Hepatocyte (in vitro differentiated cells): ENCODE measurements at regions not wholly inside any gene's neighbourhood (a gene's known extent, or its start where the extent isn't known, plus 50 kb on each side); places are given as distances from the start of the nearest gene placed in this dataset.

Source experiments
- DNase-seq: peaks from one replicate; pipeline ENCODE4 v3.0.0-alpha.2; 2016; ENCODE audit warnings: low spot score
- H2AFZ ChIP-seq: fragments of 200-600 bp; sonication (generic); 2 replicates; pipeline ENCODE4 v1.6.0; 2016; ENCODE audit warnings: antibody characterized with exemption, mild to moderate bottlenecking
- H3K27ac ChIP-seq: fragments of 200-600 bp; sonication (generic); 2 replicates; pipeline ENCODE4 v1.5.1; 2016; ENCODE audit warnings: mild to moderate bottlenecking
- H3K27me3 ChIP-seq: fragments of 200-600 bp; sonication (generic); 2 replicates; pipeline ENCODE4 v1.6.1; 2016
- H3K36me3 ChIP-seq: fragments of 200-600 bp; sonication (generic); replicated peaks from 2 replicates; pipeline ENCODE4 v1.5.1; 2016; ENCODE audit warnings: low read depth; ENCODE audit not compliant: insufficient read depth
- H3K4me1 ChIP-seq: fragments of 200-600 bp; sonication (generic); 2 replicates; pipeline ENCODE4 v1.5.1; 2016; ENCODE audit warnings: mild to moderate bottlenecking, moderate library complexity; ENCODE audit not compliant: insufficient read depth
- H3K4me2 ChIP-seq: fragments of 200-600 bp; sonication (generic); 2 replicates; pipeline ENCODE4 v1.6.0; 2016
- H3K4me3 ChIP-seq: fragments of 200-600 bp; sonication (generic); 2 replicates; pipeline ENCODE4 v1.5.1; 2016; ENCODE audit warnings: mild to moderate bottlenecking
- H3K79me2 ChIP-seq: fragments of 200-600 bp; sonication (generic); 2 replicates; pipeline ENCODE4 v1.6.0; 2017; ENCODE audit warnings: mild to moderate bottlenecking
- H3K9me2 ChIP-seq: fragments of 200-600 bp; sonication (generic); replicated peaks from 2 replicates; pipeline ENCODE4 v1.6.0; 2017; ENCODE audit warnings: mild to moderate bottlenecking; ENCODE audit not compliant: insufficient read depth
- H3K9me3 ChIP-seq: fragments of 200-600 bp; sonication (generic); 2 replicates; pipeline ENCODE4 v1.5.1; 2016; ENCODE audit warnings: low read depth, mild to moderate bottlenecking
- H4K20me1 ChIP-seq: fragments of 200-600 bp; sonication (generic); 2 replicates; pipeline ENCODE4 v1.6.0; 2016; ENCODE audit warnings: mild to moderate bottlenecking; ENCODE audit not compliant: insufficient read depth, poor library complexity, severe bottlenecking
- CTCF ChIP-seq: fragments of 200-600 bp; sonication (generic); IDR thresholded peaks from 2 replicates; pipeline ENCODE4 v1.5.1; 2016; ENCODE audit warnings: antibody characterized with exemption, mild to moderate bottlenecking; ENCODE audit not compliant: poor library complexity
- EZH2 ChIP-seq: fragments of 200-600 bp; sonication (generic); IDR thresholded peaks from 2 replicates; pipeline ENCODE4 v1.6.1; 2016; ENCODE audit warnings: antibody characterized with exemption, mild to moderate bottlenecking, borderline replicate concordance
- EZH2phosphoT487 ChIP-seq: fragments of 200-600 bp; sonication (generic); IDR thresholded peaks from one replicate; pipeline ENCODE4 v1.6.1; 2018; ENCODE audit warnings: antibody characterized with exemption, mild to moderate bottlenecking, low read depth, moderate library complexity; ENCODE audit not compliant: unreplicated experiment, severe bottlenecking
- WGBS: methylation state at CpG from one replicate; pipeline ENCODE4 v1.1.6; 2016; ENCODE audit warnings: low lambda C conversion rate; ENCODE audit errors: missing lambda C conversion rate; 5-methylcytosine and 5-hydroxymethylcytosine counted together

GRCh38 chr18:51848702-51849101 lies 491.3 kb upstream of the DCC start:
- TF ChIP-seq EZH2phosphoT487 (no peak), CTCF (no peak), EZH2 (no peak)
- Histone ChIP-seq H3K9me2 (no peaks in the 10 kb centered on the region), H3K27me3 (no peaks in the 10 kb centered on the region), H3K79me2 (no peaks in the 10 kb centered on the region), H2AFZ (no peak overlapping the region), H3K4me1 (no peaks in the 10 kb centered on the region), H3K4me2 (no peak overlapping the region), H4K20me1 (no peaks in the 10 kb centered on the region), H3K27ac (no peak overlapping the region), H3K9me3 (no peaks in the 10 kb centered on the region), H3K36me3 (no peaks in the 10 kb centered on the region), H3K4me3 (no peak overlapping the region)
- WGBS, result 98% methylated on average over 2 of the region's 2 CpGs
- DNase-seq, result no peak

DNA sequence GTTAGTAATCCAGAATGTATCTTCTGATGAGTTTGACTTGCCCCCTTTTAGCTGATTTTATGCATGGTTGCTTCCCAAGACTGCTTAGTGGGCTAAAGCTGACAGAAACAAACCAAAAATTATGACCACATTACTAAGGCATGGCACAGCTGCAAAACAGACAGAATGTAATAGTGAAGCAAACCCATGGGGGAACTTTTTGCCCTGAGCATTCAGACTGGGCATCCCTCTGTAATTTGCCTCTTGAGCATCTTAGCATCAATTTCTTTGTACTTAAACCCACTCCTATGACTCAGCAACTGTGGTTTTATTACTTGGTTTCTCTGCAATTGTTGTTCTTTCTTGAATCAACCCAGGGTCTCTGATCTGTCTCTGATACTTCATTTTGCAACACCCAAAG lies 487.3 kb upstream of the DCC start:
- DNase-seq, result no peak
- no peaks in the 10 kb centered on the region for H3K9me3 ChIP-seq
- TF ChIP-seq CTCF (no peak), EZH2 (no peak)
- H3K4me2 ChIP-seq, result no peak overlapping the region
- no peaks in the 10 kb centered on the region for H4K20me1 ChIP-seq
- no peak overlapping the region for H2AFZ ChIP-seq
- H3K79me2 ChIP-seq, result no peaks in the 10 kb centered on the region
- no peaks in the 10 kb centered on the region for H3K4me1 ChIP-seq
- H3K36me3 ChIP-seq, result no peaks in the 10 kb centered on the region
- no peak overlapping the region for H3K4me3 ChIP-seq
- no peak overlapping the region for H3K27ac ChIP-seq
- H3K9me2 ChIP-seq, result no peaks in the 10 kb centered on the region
- no peaks in the 10 kb centered on the region for H3K27me3 ChIP-seq

DNA sequence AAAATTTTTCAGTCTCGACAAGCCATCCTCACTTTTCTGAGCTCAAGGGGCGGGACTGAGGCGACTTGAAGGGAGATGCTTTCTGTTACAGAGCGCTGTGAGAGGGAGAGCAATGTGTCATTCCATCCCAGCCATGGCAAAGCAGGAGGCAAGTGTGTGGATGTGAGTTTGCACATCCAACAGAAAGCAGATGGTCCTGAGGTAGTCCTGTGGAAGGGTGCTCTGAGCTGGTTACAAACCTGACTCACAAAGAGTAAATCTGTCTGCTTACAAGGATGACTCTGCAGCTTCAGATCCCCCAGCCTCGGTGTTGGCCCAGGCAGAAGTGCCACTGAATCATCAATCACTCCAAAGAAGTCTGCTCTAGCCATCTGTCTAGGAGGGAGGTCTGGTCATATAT lies 482.0 kb upstream of the DCC start:
- H3K79me2 ChIP-seq, result no peaks in the 10 kb centered on the region
- H3K9me2 ChIP-seq, result no peaks in the 10 kb centered on the region
- no peaks in the 10 kb centered on the region for H3K9me3 ChIP-seq
- no peaks in the 10 kb centered on the region for H4K20me1 ChIP-seq
- 50% methylated on average over 5 of the region's 5 CpGs for WGBS
- no peak overlapping the region for H3K4me2 ChIP-seq
- no peak overlapping the region for H3K4me3 ChIP-seq
- no peaks in the 10 kb centered on the region for H3K27me3 ChIP-seq
- no peak overlapping the region for H3K27ac ChIP-seq
- no peaks in the 10 kb centered on the region for H3K4me1 ChIP-seq
- no peaks in the 10 kb centered on the region for H3K36me3 ChIP-seq
- DNase-seq, result no peak
- H2AFZ ChIP-seq, result no peak overlapping the region
- TF ChIP-seq EZH2, result no peak
- no peak for TF ChIP-seq EZH2phosphoT487

- Histone ChIP-seq H3K9me2 (no peaks in the 10 kb centered on the region), H3K9me3 (no peaks in the 10 kb centered on the region), H3K79me2 (no peaks in the 10 kb centered on the region), H2AFZ (no peak overlapping the region), H3K4me2 (no peak overlapping the region), H3K4me1 (no peaks in the 10 kb centered on the region), H3K27me3 (no peaks in the 10 kb centered on the region), H4K20me1 (no peaks in the 10 kb centered on the region), H3K4me3 (no peak overlapping the region), H3K27ac (no peak overlapping the region), H3K36me3 (no peaks in the 10 kb centered on the region)
- TF ChIP-seq EZH2 (no peak), CTCF (no peak), EZH2phosphoT487 (no peak)
- no peak for DNase-seq
- 69% methylated on average over 2 of the region's 2 CpGs for WGBS
Observed at GRCh38 chr18:51861046-51861445, 479.0 kb upstream of the DCC start.
